ENCODE measurements at regions not wholly inside any gene's neighbourhood (a gene's known extent, or its start where the extent isn't known, plus 50 kb on each side); places are given as distances from the start of the nearest gene placed in this dataset.

- TF ChIP-seq CTCF (IDR thresholded peaks at IDR 0.05; ENCODE audit: borderline replicate concordance, extremely low read depth, low read length, poor library complexity, severe bottlenecking): no peak
- no peak for TF ChIP-seq EZH2 (IDR thresholded peaks at IDR 0.05; ENCODE audit: borderline replicate concordance, low read depth, low read length, severe bottlenecking)
- H3K36me3 ChIP-seq (ENCODE audit: insufficient read depth, low read length): no peaks in the 10 kb centered on the region
- no peak overlapping the region for H2AFZ ChIP-seq (ENCODE audit: low read depth, low read length)
- no peak for DNase-seq
- no peak for ATAC-seq (ENCODE audit: insufficient read depth, low read depth)
- no peak overlapping the region for H3K9ac ChIP-seq (ENCODE audit: low read depth, low read length)
- no peak overlapping the region for H3K4me3 ChIP-seq (ENCODE audit: low read depth in 1 of 2, low read length in 2 of 2)
- no peaks in the 10 kb centered on the region for H3K4me1 ChIP-seq (ENCODE audit: insufficient read depth, low read length)
- no peaks in the 10 kb centered on the region for H4K20me1 ChIP-seq (ENCODE audit: insufficient read depth, low read length)
- H3K27ac ChIP-seq (ENCODE audit: low read length): no peak overlapping the region
- H3K9me3 ChIP-seq (ENCODE audit: insufficient read depth, low read length, severe bottlenecking): no peaks in the 10 kb centered on the region
- no peak overlapping the region for H3K4me2 ChIP-seq (ENCODE audit: insufficient read depth, low read length)
- no peaks in the 10 kb centered on the region for H3K79me2 ChIP-seq (ENCODE audit: insufficient read depth, low read length)
- no peaks in the 10 kb centered on the region for H3K27me3 ChIP-seq (ENCODE audit: insufficient read depth, low read length, poor library complexity)
Measured at GRCh38 chr4:156578005-156578404, 393.6 kb downstream of the PDGFC start.

- Histone ChIP-seq H3K27ac (ENCODE audit: low read length) (no peak overlapping the region), H4K20me1 (ENCODE audit: insufficient read depth, low read length) (no peaks in the 10 kb centered on the region), H3K9me3 (ENCODE audit: insufficient read depth, low read length, severe bottlenecking) (no peaks in the 10 kb centered on the region), H3K4me2 (ENCODE audit: insufficient read depth, low read length) (no peak overlapping the region), H2AFZ (ENCODE audit: low read depth, low read length) (no peak overlapping the region), H3K27me3 (ENCODE audit: insufficient read depth, low read length, poor library complexity) (no peaks in the 10 kb centered on the region), H3K4me1 (ENCODE audit: insufficient read depth, low read length) (no peaks in the 10 kb centered on the region), H3K4me3 (ENCODE audit: low read depth in 1 of 2, low read length in 2 of 2) (no peak overlapping the region), H3K9ac (ENCODE audit: low read depth, low read length) (no peak overlapping the region), H3K79me2 (ENCODE audit: insufficient read depth, low read length) (no peaks in the 10 kb centered on the region), H3K36me3 (ENCODE audit: insufficient read depth, low read length) (no peaks in the 10 kb centered on the region)
- no peak for DNase-seq
- ATAC-seq (ENCODE audit: insufficient read depth, low read depth): no peak
- TF ChIP-seq EZH2 (IDR thresholded peaks at IDR 0.05; ENCODE audit: borderline replicate concordance, low read depth, low read length, severe bottlenecking) (no peak), CTCF (IDR thresholded peaks at IDR 0.05; ENCODE audit: borderline replicate concordance, extremely low read depth, low read length, poor library complexity, severe bottlenecking) (no peak)
Measured at GRCh38 chr4:156576946-156577345, 394.7 kb downstream of the PDGFC start.

GRCh38 chr4:156575430-156576073, 396.0 kb downstream of the PDGFC start:
- Histone ChIP-seq H3K27me3 (ENCODE audit: insufficient read depth, low read length, poor library complexity) (no peaks in the 10 kb centered on the region), H3K79me2 (ENCODE audit: insufficient read depth, low read length) (no peaks in the 10 kb centered on the region), H3K27ac (ENCODE audit: low read length) (no peak overlapping the region), H3K4me3 (ENCODE audit: low read depth in 1 of 2, low read length in 2 of 2) (no peak overlapping the region), H4K20me1 (ENCODE audit: insufficient read depth, low read length) (no peaks in the 10 kb centered on the region), H3K9me3 (ENCODE audit: insufficient read depth, low read length, severe bottlenecking) (no peaks in the 10 kb centered on the region), H3K4me2 (ENCODE audit: insufficient read depth, low read length) (no peak overlapping the region), H2AFZ (ENCODE audit: low read depth, low read length) (no peak overlapping the region), H3K36me3 (ENCODE audit: insufficient read depth, low read length) (no peaks in the 10 kb centered on the region), H3K9ac (ENCODE audit: low read depth, low read length) (no peak overlapping the region), H3K4me1 (ENCODE audit: insufficient read depth, low read length) (no peaks in the 10 kb centered on the region)
- ATAC-seq (ENCODE audit: insufficient read depth, low read depth) (no peak), DNase-seq (no peak)
- TF ChIP-seq EZH2 (IDR thresholded peaks at IDR 0.05; ENCODE audit: borderline replicate concordance, low read depth, low read length, severe bottlenecking) (no peak), CTCF (IDR thresholded peaks at IDR 0.05; ENCODE audit: borderline replicate concordance, extremely low read depth, low read length, poor library complexity, severe bottlenecking) (no peak)
